Mesothelial cell of epicardium (in vitro differentiated cells): ENCODE measurements at regions not wholly inside any gene's neighbourhood (a gene's known extent, or its start where the extent isn't known, plus 50 kb on each side); places are given as distances from the start of the nearest gene placed in this dataset.

ENCODE experiments used
- DNase-seq, 2 experiments: peaks; one replicate each; pipeline ENCODE4 v3.0.0; 2021; ENCODE audit warnings: low spot score in 2 of 2; ENCODE audit not compliant: unreplicated experiment in 2 of 2
- H3K27ac Mint-ChIP-seq: 2 replicates; pipeline ENCODE4 v1.8.0; 2021; ENCODE audit warnings: mixed read lengths
- H3K27me3 Mint-ChIP-seq: 2 replicates; pipeline ENCODE4 v1.8.0; 2021; ENCODE audit warnings: low read depth, mixed read lengths
- H3K36me3 Mint-ChIP-seq: 2 replicates; pipeline ENCODE4 v1.8.0; 2021; ENCODE audit warnings: mixed read lengths
- H3K4me1 Mint-ChIP-seq: 2 replicates; pipeline ENCODE4 v1.8.0; 2021; ENCODE audit warnings: mixed read lengths
- H3K4me3 Mint-ChIP-seq: 2 replicates; pipeline ENCODE4 v1.8.0; 2021; ENCODE audit warnings: mild to moderate bottlenecking, moderate library complexity, mixed read lengths
- H3K9me3 Mint-ChIP-seq: 2 replicates; pipeline ENCODE4 v1.8.0; 2021; ENCODE audit warnings: mixed read lengths
- CTCF ChIP-seq: fragments of 200-600 bp; sonication (generic); IDR thresholded peaks from one replicate; pipeline ENCODE4 v1.5.0; 2021; ENCODE audit warnings: antibody characterized with exemption; ENCODE audit not compliant: unreplicated experiment

GRCh38 chr10:78292982-78293865 is 259.6 kb downstream of the RPS24 start:
- no peak overlapping the region for H3K4me3 Mint-ChIP-seq
- H3K27ac Mint-ChIP-seq: peak overlapping the region; percentile 81
- no peaks in the 10 kb centered on the region for H3K27me3 Mint-ChIP-seq
- DNase-seq: no peak
- peaks cover 66% of the 10 kb centered on the region for H3K4me1 Mint-ChIP-seq
- H3K36me3 Mint-ChIP-seq: peaks cover 2% of the 10 kb centered on the region
- TF ChIP-seq CTCF: no peak
- H3K9me3 Mint-ChIP-seq: peaks cover 4% of the 10 kb centered on the region

- Mint-ChIP-seq H3K27ac (peak overlapping the region; percentile 66), H3K4me1 (peaks cover 48% of the 10 kb centered on the region), H3K9me3 (peaks cover 4% of the 10 kb centered on the region), H3K27me3 (no peaks in the 10 kb centered on the region), H3K36me3 (peaks cover 2% of the 10 kb centered on the region), H3K4me3 (no peak overlapping the region)
- no peak for TF ChIP-seq CTCF
- no peak for DNase-seq
Observed at GRCh38 chr10:78295242-78295641, 261.6 kb downstream of the RPS24 start.

GRCh38 chr10:78296785-78297184 is 263.1 kb downstream of the RPS24 start:
- Mint-ChIP-seq H3K4me1 (peaks cover 37% of the 10 kb centered on the region), H3K9me3 (peaks cover 7% of the 10 kb centered on the region), H3K36me3 (peaks cover 2% of the 10 kb centered on the region), H3K27me3 (no peaks in the 10 kb centered on the region), H3K4me3 (no peak overlapping the region), H3K27ac (no peak overlapping the region)
- TF ChIP-seq CTCF: no peak
- no peak for DNase-seq

GRCh38 chr10:78297997-78298396 is 264.3 kb downstream of the RPS24 start:
- no peak overlapping the region for H3K27ac Mint-ChIP-seq
- H3K4me3 Mint-ChIP-seq: no peak overlapping the region
- peaks cover 40% of the 10 kb centered on the region for H3K4me1 Mint-ChIP-seq
- H3K9me3 Mint-ChIP-seq: peaks cover 7% of the 10 kb centered on the region
- H3K36me3 Mint-ChIP-seq: peaks cover 2% of the 10 kb centered on the region
- no peak for DNase-seq
- no peak for TF ChIP-seq CTCF
- H3K27me3 Mint-ChIP-seq: no peaks in the 10 kb centered on the region

GRCh38 chr10:78298835-78299234 is 265.2 kb downstream of the RPS24 start:
- H3K4me1 Mint-ChIP-seq: peaks cover 36% of the 10 kb centered on the region
- peaks cover 7% of the 10 kb centered on the region for H3K9me3 Mint-ChIP-seq
- peak in 1 of 2 experiments; percentile 21 for DNase-seq
- TF ChIP-seq CTCF: no peak
- peaks cover 2% of the 10 kb centered on the region for H3K36me3 Mint-ChIP-seq
- no peak overlapping the region for H3K4me3 Mint-ChIP-seq
- H3K27me3 Mint-ChIP-seq: no peaks in the 10 kb centered on the region
- H3K27ac Mint-ChIP-seq: no peak overlapping the region
